CD4-positive, alpha-beta memory T cell (primary cell): ENCODE measurements at regions not wholly inside any gene's neighbourhood (a gene's known extent, or its start where the extent isn't known, plus 50 kb on each side); places are given as distances from the start of the nearest gene placed in this dataset.

Experiments used
- CTCF ChIA-PET: fragments of 350-600 bp; sonication (Branson Sonifier 250); formaldehyde crosslinking; loops from one replicate; lab custom pipeline; 2021; ENCODE audit warnings: inconsistent platforms; ENCODE audit not compliant: partially characterized antibody; lab: Charles Lee
- POLR2A ChIA-PET: fragments of 350-600 bp; sonication (Branson Sonifier 250); formaldehyde crosslinking; loops from one replicate; lab custom pipeline; 2021; ENCODE audit not compliant: partially characterized antibody; lab: Charles Lee
- DNase-seq, 5 donors: peaks; one replicate each; pipeline versions ENCODE4 v3.0.0 to v3.0.0-alpha.2; 2020 to 2022; ENCODE audit warnings: mixed read lengths in 1 of 5
- H3K27ac ChIP-seq: one replicate; pipeline ENCODE4 v1.7.0; 2013; ENCODE audit warnings: low read depth, low read length
- H3K27me3 ChIP-seq: 2 replicates; pipeline ENCODE4 v1.7.0; 2013; ENCODE audit warnings: mild to moderate bottlenecking, low read length, moderate library complexity; ENCODE audit not compliant: insufficient read depth
- H3K36me3 ChIP-seq: 2 replicates; pipeline ENCODE4 v1.7.0; 2013; ENCODE audit warnings: mild to moderate bottlenecking, low read length, moderate library complexity; ENCODE audit not compliant: insufficient read depth
- H3K4me1 ChIP-seq: 2 replicates; pipeline ENCODE4 v1.7.0; 2013; ENCODE audit warnings: mild to moderate bottlenecking, low read length, moderate library complexity; ENCODE audit not compliant: insufficient read depth
- H3K4me3 ChIP-seq, 2 donors: one replicate each; pipeline ENCODE4 v1.7.0; 2013; ENCODE audit warnings: low read length in 2 of 2, mild to moderate bottlenecking in 1 of 2
- H3K9me3 ChIP-seq, 2 donors: one replicate each; pipeline ENCODE4 v1.7.0; 2013; ENCODE audit warnings: low read length in 2 of 2, control low read depth in 1 of 2; ENCODE audit not compliant: control insufficient read depth in 1 of 2
- H3K27ac Mint-ChIP-seq, 7 donors: one replicate each; pipeline ENCODE4 v1.8.0; 2020 to 2021; ENCODE audit warnings: mixed read lengths in 7 of 7, mild to moderate bottlenecking in 6 of 7, inconsistent platforms in 3 of 7, moderate library complexity in 3 of 7
- H3K27me3 Mint-ChIP-seq, 2 donors: one replicate each; pipeline ENCODE4 v1.8.0; 2020 to 2021; ENCODE audit warnings: mixed read lengths in 2 of 2
- H3K36me3 Mint-ChIP-seq, 2 donors: one replicate each; pipeline ENCODE4 v1.8.0; 2020 to 2021; ENCODE audit warnings: mixed read lengths in 2 of 2, inconsistent platforms in 1 of 2, mild to moderate bottlenecking in 1 of 2
- H3K4me1 Mint-ChIP-seq, 4 donors: one replicate each; pipeline ENCODE4 v1.8.0; 2020 to 2021; ENCODE audit warnings: mixed read lengths in 4 of 4, mild to moderate bottlenecking in 1 of 4
- H3K4me3 Mint-ChIP-seq, 8 donors: one replicate each; pipeline ENCODE4 v1.8.0; 2020 to 2021; ENCODE audit warnings: mixed read lengths in 8 of 8, mild to moderate bottlenecking in 7 of 8, moderate library complexity in 6 of 8, inconsistent platforms in 3 of 8
- H3K9me3 Mint-ChIP-seq, 8 donors: one replicate each; pipeline ENCODE4 v1.8.0; 2020 to 2021; ENCODE audit warnings: mixed read lengths in 8 of 8, mild to moderate bottlenecking in 5 of 8, inconsistent platforms in 3 of 8, moderate library complexity in 1 of 8
- intact Hi-C: fragments of 100-400 bp; cut with micrococcal nuclease; formaldehyde crosslinking; loops from one replicate; pipeline ENCODE4 v1.15.1; 2023

DNA sequence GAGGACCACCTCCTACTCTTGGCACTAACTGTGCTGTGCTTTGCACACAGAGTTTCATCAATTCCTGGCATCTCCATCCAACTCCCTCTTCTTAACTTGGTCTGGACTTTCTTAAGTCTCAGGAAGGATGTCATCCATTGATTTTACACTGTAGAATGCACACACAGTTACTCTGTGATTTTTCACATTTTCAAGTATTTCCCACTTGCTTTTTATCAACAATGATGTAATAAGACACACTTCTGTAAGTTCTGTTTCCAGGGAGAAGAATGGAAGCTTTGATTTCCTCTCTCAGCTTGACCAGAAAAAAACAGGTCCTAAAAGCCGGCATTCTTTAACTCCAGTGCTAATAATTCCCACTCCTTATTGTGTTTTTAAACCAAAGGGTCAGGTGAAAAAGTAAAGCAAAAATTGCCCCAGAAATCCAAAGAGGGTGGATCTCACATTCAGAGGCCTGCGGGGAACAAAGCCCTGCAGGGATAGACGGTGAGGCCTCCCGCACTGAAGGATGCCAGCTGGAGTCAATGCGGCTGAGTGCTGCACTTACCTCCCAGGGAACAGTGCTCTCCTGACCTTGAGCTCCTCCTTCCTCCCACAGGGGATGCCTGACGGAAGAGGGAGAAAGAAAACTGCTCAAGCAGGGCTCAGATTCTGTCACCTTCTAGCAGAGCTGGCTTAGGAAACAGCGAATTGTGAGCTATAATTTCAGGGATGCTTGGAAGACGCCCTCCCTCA lies 83.1 kb downstream of the PDCL3 start:
- H3K36me3 Mint-ChIP-seq: peaks cover 0 to 4% of the 10 kb centered on the region in 2 donors
- Histone ChIP-seq H3K4me3 (no peak overlapping the region), H3K36me3 (no peaks in the 10 kb centered on the region), H3K27me3 (no peaks in the 10 kb centered on the region), H3K27ac (no peak overlapping the region), H3K9me3 (no peaks in the 10 kb centered on the region), H3K4me1 (peaks cover 63% of the 10 kb centered on the region)
- H3K4me3 Mint-ChIP-seq: no peak overlapping the region
- ChIA-PET POLR2A (no interaction called here), CTCF (no interaction called here)
- no peak for DNase-seq
- no peak overlapping the region for H3K27ac Mint-ChIP-seq
- peaks cover 0 to 6% (median 0%) of the 10 kb centered on the region in 8 donors for H3K9me3 Mint-ChIP-seq
- peaks cover 45 to 82% (median 56%) of the 10 kb centered on the region in 4 donors for H3K4me1 Mint-ChIP-seq
- intact Hi-C loops: no loop called here
- H3K27me3 Mint-ChIP-seq: no peaks in the 10 kb centered on the region

DNA sequence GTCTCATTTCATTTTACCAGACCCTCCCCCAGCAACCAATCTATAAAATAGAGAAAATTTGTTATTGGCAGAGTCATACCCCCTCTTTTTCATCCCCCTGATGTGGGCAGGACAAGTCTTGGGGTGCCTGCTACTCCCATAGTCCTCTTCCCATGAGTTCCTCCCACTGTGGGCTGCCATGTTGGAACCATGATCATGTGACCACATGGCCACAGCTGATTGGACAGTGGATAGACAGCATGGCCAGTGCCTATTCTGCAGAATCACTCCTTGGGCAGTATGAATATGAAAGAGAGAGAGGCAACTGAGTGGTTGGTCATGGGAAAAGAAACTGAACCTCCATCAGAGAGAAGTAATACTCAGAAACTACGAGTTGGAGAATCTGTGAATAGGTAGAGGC lies 84.9 kb downstream of the PDCL3 start:
- peaks cover 38 to 64% (median 45%) of the 10 kb centered on the region in 4 donors for H3K4me1 Mint-ChIP-seq
- intact Hi-C loops: no loop called here
- POLR2A ChIA-PET: no interaction called here

DNA sequence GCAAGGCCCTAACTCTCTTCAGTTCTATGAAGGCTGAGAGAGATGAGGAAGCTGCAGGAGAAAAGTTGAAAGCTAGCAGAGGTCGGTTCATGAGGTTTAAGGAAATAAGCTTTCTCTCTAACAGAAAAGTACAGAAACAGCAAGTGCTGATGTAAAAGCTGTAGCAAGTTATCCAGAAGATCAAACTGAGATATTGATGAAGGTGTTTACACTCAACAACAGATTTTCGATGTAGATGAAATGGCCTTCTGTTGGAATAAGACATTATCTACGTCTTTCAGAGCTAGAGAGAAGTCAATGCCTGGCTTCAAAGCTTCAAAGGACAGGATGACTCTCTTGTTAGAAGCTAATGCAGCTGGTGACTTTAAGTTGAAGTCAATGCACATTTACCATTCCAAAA lies 87.4 kb downstream of the PDCL3 start:
- POLR2A ChIA-PET: interaction anchor here (1.6 kb wide), 1 partner anchor 8 kb away, joined by 6 read pairs; no protein-coding TSS in a partner anchor

More for the DNA sequence above, 84.9 kb downstream of the PDCL3 start:
- Histone ChIP-seq H3K27ac (no peak overlapping the region), H3K9me3 (no peaks in the 10 kb centered on the region), H3K4me3 (no peak overlapping the region), H3K4me1 (peaks cover 49% of the 10 kb centered on the region), H3K36me3 (no peaks in the 10 kb centered on the region), H3K27me3 (no peaks in the 10 kb centered on the region)
- Mint-ChIP-seq H3K27me3 (no peaks in the 10 kb centered on the region), H3K36me3 (peaks cover 0 to 4% of the 10 kb centered on the region in 2 donors), H3K4me3 (peak overlapping the region in 1 of 8 donors; percentile 56), H3K27ac (peak overlapping the region in 1 of 7 donors; percentile 5), H3K9me3 (peaks cover 0 to 6% (median 0%) of the 10 kb centered on the region in 8 donors)
- CTCF ChIA-PET: interaction anchor here (0.8 kb wide), 1 partner anchor 38 kb away, joined by 3 read pairs; no protein-coding TSS in a partner anchor
- DNase-seq: no peak

DNA sequence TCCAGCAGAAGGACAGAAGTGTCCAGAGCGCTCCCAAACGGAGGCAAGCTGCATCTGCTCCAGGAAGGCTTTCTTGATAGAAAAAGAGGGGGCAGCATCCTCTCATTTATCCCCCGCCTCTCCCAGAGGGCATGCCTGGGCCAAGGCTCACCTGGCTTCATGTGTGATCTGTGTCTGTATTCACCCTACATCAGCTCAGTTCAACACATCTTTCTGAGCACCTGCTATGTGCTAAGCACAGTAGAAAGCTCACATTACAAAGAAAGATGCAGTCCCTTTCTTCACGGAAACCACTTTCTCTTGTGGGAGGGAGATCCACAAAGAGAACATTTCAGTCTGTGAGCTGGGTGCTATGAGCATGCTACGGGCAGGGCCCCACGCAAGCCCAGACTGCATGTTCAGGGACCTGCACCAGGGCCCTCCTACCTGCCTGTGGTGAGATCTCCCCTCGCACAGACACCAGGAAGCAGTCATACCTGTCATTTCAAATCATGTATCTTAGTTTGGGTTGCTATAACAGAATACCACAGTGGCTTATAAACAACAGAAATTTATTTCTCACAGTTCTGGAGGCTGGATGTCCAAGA lies 90.7 kb downstream of the PDCL3 start:
- H3K4me1 ChIP-seq: peaks cover 27% of the 10 kb centered on the region

More for the DNA sequence above, 87.4 kb downstream of the PDCL3 start:
- CTCF ChIA-PET: interaction anchor here (1.2 to 2.8 kb wide), 3 partner anchors 9 to 44 kb away, joined by 3 to 19 read pairs (median 12); no protein-coding TSS in a partner anchor
- Mint-ChIP-seq H3K4me1 (peaks cover 18 to 41% (median 30%) of the 10 kb centered on the region in 4 donors), H3K36me3 (peaks cover 0 to 4% of the 10 kb centered on the region in 2 donors), H3K4me3 (peak overlapping the region in 7 of 8 donors; percentile 26 to 85 (median 53)), H3K27ac (peak overlapping the region in 4 of 7 donors; percentile 29 to 90 (median 49)), H3K27me3 (no peaks in the 10 kb centered on the region), H3K9me3 (peaks cover 0 to 6% (median 3%) of the 10 kb centered on the region in 8 donors)
- H3K4me3 ChIP-seq: no peak overlapping the region
- no peaks in the 10 kb centered on the region for H3K36me3 ChIP-seq
- no peak overlapping the region for H3K27ac ChIP-seq
- H3K4me1 ChIP-seq: peaks cover 33% of the 10 kb centered on the region
- peak in 3 of 5 donors; percentile 11 to 24 (median 23) for DNase-seq
- no peaks in the 10 kb centered on the region for H3K9me3 ChIP-seq
- no peaks in the 10 kb centered on the region for H3K27me3 ChIP-seq
- intact Hi-C loops: no loop called here

DNA sequence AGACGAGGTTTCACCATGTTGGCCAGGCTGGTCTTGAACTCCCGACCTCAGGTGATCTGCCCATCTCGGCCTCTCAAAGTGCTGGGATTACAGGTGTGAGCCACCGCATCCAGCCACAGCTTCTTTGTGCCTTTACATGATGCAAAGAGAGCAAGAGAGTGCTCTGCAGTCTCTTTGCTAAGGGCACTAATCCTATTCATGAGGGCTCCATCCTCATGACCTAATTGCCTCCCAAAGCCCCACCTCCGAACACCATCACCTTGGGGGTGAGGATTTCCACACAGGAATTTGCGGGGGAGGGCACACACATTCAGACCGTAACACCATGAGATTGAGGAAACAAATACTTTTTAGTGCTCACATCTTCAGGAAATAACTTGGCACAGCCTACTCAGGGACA lies 91.8 kb downstream of the PDCL3 start:
- H3K9me3 ChIP-seq: no peaks in the 10 kb centered on the region
- no peak overlapping the region for H3K4me3 ChIP-seq
- H3K36me3 Mint-ChIP-seq: no peaks in the 10 kb centered on the region
- peaks cover 0 to 2% of the 10 kb centered on the region in 2 donors for H3K27me3 Mint-ChIP-seq
- H3K36me3 ChIP-seq: no peaks in the 10 kb centered on the region
- no peak overlapping the region for H3K27ac Mint-ChIP-seq
- no peak for DNase-seq
- peaks cover 0 to 4% (median 0%) of the 10 kb centered on the region in 8 donors for H3K9me3 Mint-ChIP-seq
- peaks cover 24% of the 10 kb centered on the region for H3K4me1 ChIP-seq
- H3K27me3 ChIP-seq: no peaks in the 10 kb centered on the region
- CTCF ChIA-PET: no interaction called here
- intact Hi-C loops: no loop called here
- H3K27ac ChIP-seq: no peak overlapping the region
- peaks cover 12 to 25% (median 17%) of the 10 kb centered on the region in 4 donors for H3K4me1 Mint-ChIP-seq
- POLR2A ChIA-PET: no interaction called here
- no peak overlapping the region for H3K4me3 Mint-ChIP-seq

More for the DNA sequence above, 90.7 kb downstream of the PDCL3 start:
- intact Hi-C loops: no loop called here
- ChIA-PET CTCF (interaction anchor here (1.6 to 2.5 kb wide), 2 partner anchors 9 to 43 kb away, joined by 4 to 9 read pairs; no protein-coding TSS in a partner anchor), POLR2A (no interaction called here)
- Mint-ChIP-seq H3K4me1 (peaks cover 17 to 29% (median 19%) of the 10 kb centered on the region in 4 donors), H3K27ac (peak overlapping the region in 3 of 7 donors; percentile 70 to 71 (median 70)), H3K4me3 (no peak overlapping the region), H3K9me3 (peaks cover 0 to 4% (median 0%) of the 10 kb centered on the region in 8 donors), H3K36me3 (no peaks in the 10 kb centered on the region), H3K27me3 (peaks cover 0 to 2% of the 10 kb centered on the region in 2 donors)
- DNase-seq: peak in 3 of 5 donors; percentile 25 to 39 (median 28)
- no peak overlapping the region for H3K27ac ChIP-seq
- H3K4me3 ChIP-seq: no peak overlapping the region
- no peaks in the 10 kb centered on the region for H3K9me3 ChIP-seq
- H3K27me3 ChIP-seq: no peaks in the 10 kb centered on the region
- H3K36me3 ChIP-seq: no peaks in the 10 kb centered on the region

DNA sequence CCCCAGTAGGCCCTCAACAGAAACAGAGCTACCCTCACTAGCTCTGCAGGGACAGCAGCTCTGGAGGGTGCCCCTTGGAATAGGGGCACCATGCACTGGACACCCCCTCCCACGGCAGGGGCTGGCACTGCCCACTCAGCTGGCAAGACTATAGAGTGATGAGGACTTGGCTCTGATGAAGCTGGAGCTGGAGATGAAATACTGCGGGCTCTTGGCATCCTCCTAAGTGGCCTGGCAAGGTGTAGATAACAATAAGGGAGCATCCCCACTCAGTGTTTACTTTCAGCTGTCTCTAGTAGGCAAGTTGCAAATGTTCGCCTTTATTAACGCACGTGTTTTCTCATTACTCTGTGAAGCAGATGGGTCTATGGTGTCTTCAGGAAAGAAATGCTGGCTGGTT lies 92.7 kb downstream of the PDCL3 start:
- ChIA-PET CTCF (no interaction called here), POLR2A (no interaction called here)
- DNase-seq: no peak
- Histone ChIP-seq H3K27ac (no peak overlapping the region), H3K4me3 (no peak overlapping the region), H3K27me3 (no peaks in the 10 kb centered on the region), H3K36me3 (no peaks in the 10 kb centered on the region), H3K4me1 (peaks cover 15% of the 10 kb centered on the region), H3K9me3 (no peaks in the 10 kb centered on the region)
- no peaks in the 10 kb centered on the region for H3K36me3 Mint-ChIP-seq
- peaks cover 4 to 17% (median 9%) of the 10 kb centered on the region in 4 donors for H3K4me1 Mint-ChIP-seq
- intact Hi-C loops: no loop called here
- no peak overlapping the region for H3K4me3 Mint-ChIP-seq
- no peak overlapping the region for H3K27ac Mint-ChIP-seq
- H3K9me3 Mint-ChIP-seq: peaks cover 0 to 4% (median 0%) of the 10 kb centered on the region in 8 donors
- peaks cover 1 to 3% of the 10 kb centered on the region in 2 donors for H3K27me3 Mint-ChIP-seq

DNA sequence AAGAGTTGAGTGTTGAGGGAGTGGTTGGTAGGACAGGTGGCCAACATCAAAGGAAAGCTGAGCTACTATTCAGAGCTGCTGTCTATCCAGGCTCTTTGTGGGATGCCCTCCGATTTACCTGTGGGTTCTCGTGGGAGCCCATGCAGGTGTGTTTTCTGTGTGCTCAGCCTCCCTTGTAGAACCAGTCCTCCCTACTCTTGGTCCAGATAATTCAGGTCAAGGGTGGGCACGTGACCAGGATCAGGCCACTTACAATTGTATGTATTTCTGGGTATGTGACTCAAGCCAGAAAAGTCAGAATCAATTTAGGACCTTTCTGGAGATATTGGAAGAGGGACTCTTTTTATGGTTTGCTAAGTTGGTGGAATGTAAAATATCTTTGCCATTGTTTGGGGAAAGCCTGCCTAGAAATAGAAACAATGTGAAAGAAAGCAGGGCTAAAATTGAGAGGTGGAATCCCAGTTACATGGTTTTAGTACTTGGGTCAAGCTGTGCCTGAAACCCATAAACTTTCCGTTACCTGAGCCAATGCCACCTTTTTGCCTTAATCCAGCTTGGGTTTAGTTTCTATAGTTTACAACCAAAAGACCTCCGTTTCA lies 93.2 kb downstream of the PDCL3 start:
- Mint-ChIP-seq H3K36me3 (no peaks in the 10 kb centered on the region), H3K27ac (no peak overlapping the region)

More for the DNA sequence above, 93.2 kb downstream of the PDCL3 start:
- POLR2A ChIA-PET: no interaction called here
- H3K9me3 Mint-ChIP-seq: peaks cover 0 to 4% (median 0%) of the 10 kb centered on the region in 8 donors
- peaks cover 1 to 3% of the 10 kb centered on the region in 2 donors for H3K27me3 Mint-ChIP-seq
- H3K4me3 Mint-ChIP-seq: no peak overlapping the region
- CTCF ChIA-PET: no interaction called here
- DNase-seq: no peak
- Histone ChIP-seq H3K9me3 (no peaks in the 10 kb centered on the region), H3K4me1 (peaks cover 9% of the 10 kb centered on the region), H3K27me3 (no peaks in the 10 kb centered on the region), H3K27ac (no peak overlapping the region), H3K4me3 (no peak overlapping the region), H3K36me3 (no peaks in the 10 kb centered on the region)
- intact Hi-C loops: no loop called here
- H3K4me1 Mint-ChIP-seq: peaks cover 0 to 11% (median 5%) of the 10 kb centered on the region in 4 donors
